Esophagus muscularis mucosa (tissue), 4 donors: ENCODE measurements at regions not wholly inside any gene's neighbourhood (a gene's known extent, or its start where the extent isn't known, plus 50 kb on each side); places are given as distances from the start of the nearest gene placed in this dataset.

Experiments
- DNase-seq: peaks from one replicate; pipeline ENCODE4 v3.0.0-alpha.2; 2017; ENCODE audit errors: extremely low spot score
- H3K27ac ChIP-seq, 4 donors: fragments of 200-600 bp; sonication (generic); replicated peaks in 1 of 4; 1 replicate in 3 of 4; 2 replicates in 1 of 4; pipeline ENCODE4 v1.5.1; 2016 to 2019; ENCODE audit warnings: mild to moderate bottlenecking in 1 of 4
- H3K27me3 ChIP-seq, 4 donors: fragments of 200-600 bp; sonication (generic); one replicate each; pipeline versions ENCODE4 v1.5.1 to v1.6.0; 2016 to 2019
- H3K36me3 ChIP-seq, 4 donors: fragments of 200-600 bp; sonication (generic); one replicate each; pipeline ENCODE4 v1.5.1; 2016 to 2019
- H3K4me1 ChIP-seq, 4 donors: fragments of 200-600 bp; sonication (generic); one replicate each; pipeline ENCODE4 v1.5.1; 2016 to 2019
- H3K4me3 ChIP-seq, 4 donors: fragments of 200-600 bp; sonication (generic); 1 replicate in 2 of 4; 2 replicates in 2 of 4; pipeline ENCODE4 v1.5.1; 2016 to 2019; ENCODE audit warnings: mild to moderate bottlenecking in 4 of 4, moderate library complexity in 1 of 4
- H3K9me3 ChIP-seq, 4 donors: fragments of 200-600 bp; sonication (generic); 1 replicate in 3 of 4; 2 replicates in 1 of 4; pipeline ENCODE4 v1.5.1; 2016 to 2019
- EP300 ChIP-seq: sonication (generic); formaldehyde crosslinking; IDR thresholded peaks from one replicate; pipeline ENCODE4 v1.6.1; 2017; ENCODE audit warnings: antibody characterized with exemption
- POLR2A ChIP-seq: fragments of 450-650 bp; IDR thresholded peaks from one replicate; pipeline ENCODE4 v1.6.1; 2017; ENCODE audit warnings: antibody characterized with exemption, moderate library complexity, mild to moderate bottlenecking, low read depth
- POLR2AphosphoS5 ChIP-seq, 2 donors: sonication (generic); formaldehyde crosslinking; IDR thresholded peaks; one replicate each; pipeline ENCODE4 v1.6.1; 2017; ENCODE audit warnings: antibody characterized with exemption in 2 of 2
- WGBS: methylation state at CpG from one replicate; pipeline ENCODE4 v1.1.5; 2018; 5-methylcytosine and 5-hydroxymethylcytosine counted together
- intact Hi-C: fragments of 100-400 bp; cut with DNase I; formaldehyde crosslinking; loops from one replicate; pipeline ENCODE4 v1.15.1; 2023
- TF ChIP-seq, protein P1 (sequence below), 3 experiments: fragments of 200-600 bp in 2 of 3; fragments of 450-650 bp in 1 of 3; sonication (generic) in 2 of 3; IDR thresholded peaks; one replicate each; pipeline ENCODE4 v1.5.1; 2017 to 2019; ENCODE audit warnings: antibody characterized with exemption in 3 of 3, mild to moderate bottlenecking in 2 of 3, moderate library complexity in 1 of 3

- Histone ChIP-seq H3K27ac (no peak overlapping the region), H3K4me3 (no peak overlapping the region), H3K27me3 (no peaks in the 10 kb centered on the region), H3K9me3 (no peaks in the 10 kb centered on the region), H3K4me1 (peaks cover 24 to 63% (median 50%) of the 10 kb centered on the region in 4 donors), H3K36me3 (peaks cover 0 to 24% (median 4%) of the 10 kb centered on the region in 4 donors)
- no peak for DNase-seq
- 92% methylated on average over 17 of the region's 20 CpGs for WGBS
- intact Hi-C loops = no loop called here
- no peak for TF ChIP-seq POLR2A
- TF ChIP-seq EP300 = no peak
- TF ChIP-seq, protein P1, sequence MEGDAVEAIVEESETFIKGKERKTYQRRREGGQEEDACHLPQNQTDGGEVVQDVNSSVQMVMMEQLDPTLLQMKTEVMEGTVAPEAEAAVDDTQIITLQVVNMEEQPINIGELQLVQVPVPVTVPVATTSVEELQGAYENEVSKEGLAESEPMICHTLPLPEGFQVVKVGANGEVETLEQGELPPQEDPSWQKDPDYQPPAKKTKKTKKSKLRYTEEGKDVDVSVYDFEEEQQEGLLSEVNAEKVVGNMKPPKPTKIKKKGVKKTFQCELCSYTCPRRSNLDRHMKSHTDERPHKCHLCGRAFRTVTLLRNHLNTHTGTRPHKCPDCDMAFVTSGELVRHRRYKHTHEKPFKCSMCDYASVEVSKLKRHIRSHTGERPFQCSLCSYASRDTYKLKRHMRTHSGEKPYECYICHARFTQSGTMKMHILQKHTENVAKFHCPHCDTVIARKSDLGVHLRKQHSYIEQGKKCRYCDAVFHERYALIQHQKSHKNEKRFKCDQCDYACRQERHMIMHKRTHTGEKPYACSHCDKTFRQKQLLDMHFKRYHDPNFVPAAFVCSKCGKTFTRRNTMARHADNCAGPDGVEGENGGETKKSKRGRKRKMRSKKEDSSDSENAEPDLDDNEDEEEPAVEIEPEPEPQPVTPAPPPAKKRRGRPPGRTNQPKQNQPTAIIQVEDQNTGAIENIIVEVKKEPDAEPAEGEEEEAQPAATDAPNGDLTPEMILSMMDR (IDR thresholded peaks at IDR 0.05) = no peak
- TF ChIP-seq POLR2AphosphoS5 (IDR thresholded peaks at IDR 0.05) = no peak
These were observed 147.5 kb downstream of the CRYBB2 start for GRCh38 chr22:25366876-25367466.

DNA sequence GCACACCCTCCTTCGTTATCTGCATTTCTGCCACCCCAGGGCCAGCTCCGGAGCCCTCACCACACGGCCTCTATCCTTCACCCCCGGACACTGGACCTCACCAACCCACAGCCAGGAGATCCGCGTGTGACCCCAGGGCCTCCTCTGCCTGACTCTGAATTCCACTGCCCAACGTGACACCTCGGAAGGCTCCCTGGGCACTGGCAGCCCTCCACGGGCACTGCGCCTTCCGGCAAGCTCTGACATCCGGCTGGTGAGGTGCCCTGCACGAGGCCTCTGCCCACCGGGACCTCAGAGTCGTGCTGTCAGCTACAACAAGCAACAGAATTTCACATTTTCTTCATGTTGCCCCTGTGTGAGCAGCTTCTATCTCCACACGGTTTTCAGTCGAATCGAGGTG, 148.3 kb downstream of the CRYBB2 start:
- 90% methylated on average over 15 of the region's 18 CpGs for WGBS
- Histone ChIP-seq H3K4me3 (no peak overlapping the region), H3K27ac (no peak overlapping the region), H3K9me3 (no peaks in the 10 kb centered on the region), H3K4me1 (peaks cover 20 to 55% (median 42%) of the 10 kb centered on the region in 4 donors), H3K27me3 (no peaks in the 10 kb centered on the region), H3K36me3 (peaks cover 0 to 32% (median 9%) of the 10 kb centered on the region in 4 donors)
- TF ChIP-seq, protein P1 (IDR thresholded peaks at IDR 0.05) = no peak
- no peak for TF ChIP-seq POLR2A
- no peak for TF ChIP-seq EP300
- TF ChIP-seq POLR2AphosphoS5 (IDR thresholded peaks at IDR 0.05) = no peak
- intact Hi-C loops = no loop called here
- DNase-seq = no peak

- DNase-seq = no peak
- peaks cover 20 to 50% (median 37%) of the 10 kb centered on the region in 4 donors for H3K4me1 ChIP-seq
- H3K27ac ChIP-seq = no peak overlapping the region
- TF ChIP-seq POLR2AphosphoS5 (IDR thresholded peaks at IDR 0.05) = no peak
- peaks cover 0 to 37% (median 14%) of the 10 kb centered on the region in 4 donors for H3K36me3 ChIP-seq
- 73% methylated on average over 5 of the region's 5 CpGs for WGBS
- H3K27me3 ChIP-seq = no peaks in the 10 kb centered on the region
- intact Hi-C loops = no loop called here
- no peak overlapping the region for H3K4me3 ChIP-seq
- no peaks in the 10 kb centered on the region for H3K9me3 ChIP-seq
These were observed 148.8 kb downstream of the CRYBB2 start for GRCh38 chr22:25368271-25368670.

DNA sequence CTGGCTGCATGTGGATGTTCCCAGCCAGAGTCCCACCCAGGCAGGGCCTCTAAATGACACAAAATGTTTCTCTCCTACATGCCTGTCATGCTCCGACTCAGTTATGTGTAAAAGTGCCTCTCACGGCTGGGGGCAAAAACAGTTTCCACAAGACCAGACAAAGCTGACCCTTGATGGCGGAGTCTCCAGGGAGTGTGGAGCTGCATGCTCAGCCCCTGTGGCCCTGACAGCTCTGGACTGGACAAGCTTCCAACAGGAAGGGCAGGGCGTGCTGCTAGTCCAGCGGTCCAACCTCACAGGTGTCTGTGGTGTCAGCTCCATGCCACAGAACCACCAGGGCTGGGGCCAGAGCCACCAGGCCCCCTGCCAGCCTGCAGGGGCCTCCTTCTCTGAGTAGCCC, 149.6 kb downstream of the CRYBB2 start:
- Histone ChIP-seq H3K36me3 (peaks cover 0 to 45% (median 22%) of the 10 kb centered on the region in 4 donors), H3K9me3 (no peaks in the 10 kb centered on the region), H3K4me3 (no peak overlapping the region), H3K4me1 (peaks cover 20 to 42% (median 30%) of the 10 kb centered on the region in 4 donors), H3K27ac (no peak overlapping the region), H3K27me3 (no peaks in the 10 kb centered on the region)
- no peak for DNase-seq
- TF ChIP-seq, protein P1 (IDR thresholded peaks at IDR 0.05) = no peak
- TF ChIP-seq POLR2AphosphoS5 (IDR thresholded peaks at IDR 0.05) = no peak
- no peak for TF ChIP-seq POLR2A
- no peak for TF ChIP-seq EP300
- WGBS = 88% methylated on average over 3 of the region's 5 CpGs
- intact Hi-C loops = no loop called here

DNA sequence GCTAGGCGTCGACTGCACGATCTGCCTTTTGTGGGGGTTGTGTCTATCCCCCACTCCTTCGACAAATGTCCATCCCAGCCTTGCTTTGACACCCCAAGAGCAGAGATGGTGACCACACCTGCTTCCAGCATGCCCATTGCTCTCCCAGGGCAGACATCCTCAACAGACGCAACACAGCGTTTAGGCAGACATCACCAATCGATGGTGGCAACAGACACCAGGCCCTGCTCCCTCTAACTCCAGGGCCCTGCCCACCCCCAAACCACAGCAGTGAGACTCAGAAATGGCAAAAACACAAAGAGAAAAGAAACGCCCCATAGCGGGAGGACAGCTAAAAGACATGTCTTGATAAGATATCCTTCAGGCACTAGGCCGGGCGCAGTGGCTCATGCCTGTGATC, 150.9 kb downstream of the CRYBB2 start:
- intact Hi-C loops = no loop called here
- Histone ChIP-seq H3K4me1 (peaks cover 9 to 30% (median 17%) of the 10 kb centered on the region in 4 donors), H3K27me3 (no peaks in the 10 kb centered on the region), H3K27ac (no peak overlapping the region), H3K4me3 (no peak overlapping the region), H3K9me3 (no peaks in the 10 kb centered on the region), H3K36me3 (peaks cover 0 to 46% (median 30%) of the 10 kb centered on the region in 4 donors)
- TF ChIP-seq POLR2AphosphoS5 (IDR thresholded peaks at IDR 0.05) (no peak), POLR2A (no peak), EP300 (no peak)
- TF ChIP-seq, protein P1 (IDR thresholded peaks at IDR 0.05) = no peak
- DNase-seq = no peak
- 95% methylated on average over 11 of the region's 11 CpGs for WGBS
